GM12873 (cell line): ENCODE measurements at regions not wholly inside any gene's neighbourhood (a gene's known extent, or its start where the extent isn't known, plus 50 kb on each side); places are given as distances from the start of the nearest gene placed in this dataset.

Experiments
- CTCF ChIP-seq: IDR thresholded peaks from 2 replicates; pipeline ENCODE4 v1.5.1; 2012; ENCODE audit warnings: low read depth, mild to moderate bottlenecking, moderate library complexity, low read length, control low read depth; ENCODE audit not compliant: insufficient read depth; ENCODE audit errors: missing control alignments

- TF ChIP-seq CTCF = no peak
These were observed 406.0 kb upstream of the ZEB2 start for GRCh38 chr2:144925886-144926285.

GRCh38 chr2:144924827-144925226, 404.9 kb upstream of the ZEB2 start:
- TF ChIP-seq CTCF = no peak

- no peak for TF ChIP-seq CTCF
These were observed 402.6 kb upstream of the ZEB2 start for GRCh38 chr2:144922519-144922918.

GRCh38 chr2:144920755-144921530, 401.0 kb upstream of the ZEB2 start:
- TF ChIP-seq CTCF = no peak

GRCh38 chr2:144914622-144915318, 394.9 kb upstream of the ZEB2 start:
- TF ChIP-seq CTCF = no peak

GRCh38 chr2:144914113-144914512, 394.2 kb upstream of the ZEB2 start:
- no peak for TF ChIP-seq CTCF

- TF ChIP-seq CTCF = no peak
These were observed 392.3 kb upstream of the ZEB2 start for GRCh38 chr2:144912206-144912605.
